Upper lobe of right lung (tissue), 1 donor: ENCODE measurements at regions not wholly inside any gene's neighbourhood (a gene's known extent, or its start where the extent isn't known, plus 50 kb on each side); places are given as distances from the start of the nearest gene placed in this dataset.

Experiments
- ATAC-seq: fragments of 200-7000 bp; cut with Tn5 transposase; one replicate; pipeline ENCODE4 v1.9.1; 2020; ENCODE audit warnings: mild to moderate bottlenecking, moderate library complexity
- DNase-seq: peaks from one replicate; pipeline ENCODE4 v3.0.0-alpha.2; 2020
- H3K27ac ChIP-seq: fragments of 200-600 bp; one replicate; pipeline ENCODE4 v1.8.0; 2022
- H3K27me3 ChIP-seq: fragments of 200-600 bp; one replicate; pipeline ENCODE4 v1.8.0; 2022; ENCODE audit warnings: mild to moderate bottlenecking
- H3K36me3 ChIP-seq: fragments of 200-600 bp; one replicate; pipeline ENCODE4 v1.8.0; 2022
- H3K4me1 ChIP-seq: fragments of 200-600 bp; one replicate; pipeline ENCODE4 v1.8.0; 2022
- H3K4me3 ChIP-seq: fragments of 200-600 bp; one replicate; pipeline ENCODE4 v1.8.0; 2022; ENCODE audit warnings: mild to moderate bottlenecking
- H3K9me3 ChIP-seq: fragments of 200-600 bp; one replicate; pipeline ENCODE4 v1.8.0; 2022
- intact Hi-C: fragments of 100-400 bp; cut with DNase I; formaldehyde crosslinking; loops from one replicate; pipeline ENCODE4 v1.11.0; 2022
- TF ChIP-seq, protein P1 (sequence below): fragments of 200-600 bp; IDR thresholded peaks from one replicate; pipeline ENCODE4 v1.8.0; 2022; ENCODE audit warnings: antibody characterized with exemption
- donor health status: DM: no; HTN: yes; CAD: no; lungs with severe emphysema.

DNA sequence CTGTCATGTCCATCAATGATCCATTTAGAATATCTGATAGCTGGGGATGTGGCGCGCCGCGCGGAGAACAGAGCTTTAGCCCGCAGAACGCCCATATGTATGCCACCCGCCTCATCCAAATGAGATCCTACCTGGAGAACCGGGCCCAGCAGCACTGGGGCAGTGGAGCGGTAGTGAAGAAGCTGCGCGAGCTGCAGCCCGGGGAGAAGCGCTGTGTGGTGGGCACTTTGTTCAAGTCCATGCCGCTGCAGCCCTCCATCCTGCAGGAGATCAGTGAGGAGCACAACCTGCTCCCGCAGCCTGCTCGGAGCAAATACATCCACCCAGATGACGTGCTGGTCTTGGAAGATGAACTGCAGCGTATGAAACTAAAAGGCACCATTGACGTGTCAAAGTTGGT, 313.7 kb downstream of the NR2F1-AS1 start:
- intact Hi-C loops, result no loop called here
- Histone ChIP-seq H3K27ac (no peak overlapping the region), H3K27me3 (no peaks in the 10 kb centered on the region), H3K4me1 (no peaks in the 10 kb centered on the region), H3K9me3 (no peaks in the 10 kb centered on the region), H3K36me3 (no peaks in the 10 kb centered on the region), H3K4me3 (no peak overlapping the region)
- peak; percentile 42 for ATAC-seq
- TF ChIP-seq, protein P1, sequence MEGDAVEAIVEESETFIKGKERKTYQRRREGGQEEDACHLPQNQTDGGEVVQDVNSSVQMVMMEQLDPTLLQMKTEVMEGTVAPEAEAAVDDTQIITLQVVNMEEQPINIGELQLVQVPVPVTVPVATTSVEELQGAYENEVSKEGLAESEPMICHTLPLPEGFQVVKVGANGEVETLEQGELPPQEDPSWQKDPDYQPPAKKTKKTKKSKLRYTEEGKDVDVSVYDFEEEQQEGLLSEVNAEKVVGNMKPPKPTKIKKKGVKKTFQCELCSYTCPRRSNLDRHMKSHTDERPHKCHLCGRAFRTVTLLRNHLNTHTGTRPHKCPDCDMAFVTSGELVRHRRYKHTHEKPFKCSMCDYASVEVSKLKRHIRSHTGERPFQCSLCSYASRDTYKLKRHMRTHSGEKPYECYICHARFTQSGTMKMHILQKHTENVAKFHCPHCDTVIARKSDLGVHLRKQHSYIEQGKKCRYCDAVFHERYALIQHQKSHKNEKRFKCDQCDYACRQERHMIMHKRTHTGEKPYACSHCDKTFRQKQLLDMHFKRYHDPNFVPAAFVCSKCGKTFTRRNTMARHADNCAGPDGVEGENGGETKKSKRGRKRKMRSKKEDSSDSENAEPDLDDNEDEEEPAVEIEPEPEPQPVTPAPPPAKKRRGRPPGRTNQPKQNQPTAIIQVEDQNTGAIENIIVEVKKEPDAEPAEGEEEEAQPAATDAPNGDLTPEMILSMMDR, result no peak
- DNase-seq, result no peak

DNA sequence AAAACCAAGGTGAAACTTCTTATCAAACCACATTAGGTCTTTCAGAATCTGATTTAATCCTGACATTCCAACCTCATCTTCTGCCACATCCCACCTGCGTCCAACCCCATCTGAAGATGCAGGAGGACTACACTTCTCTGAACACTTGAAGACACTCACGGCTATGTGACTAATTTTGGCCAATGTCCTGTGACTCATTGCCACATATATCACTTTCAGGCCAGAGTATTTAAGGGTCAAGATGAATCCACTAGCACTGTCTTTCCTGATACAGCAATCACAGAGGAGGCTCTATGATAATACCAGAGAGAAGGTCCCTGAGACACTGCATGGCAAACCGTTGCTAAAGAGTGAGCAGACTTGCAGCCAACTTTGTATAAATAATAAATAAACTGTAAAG, 323.4 kb downstream of the NR2F1-AS1 start:
- H3K4me3 ChIP-seq, result no peak overlapping the region
- H3K27ac ChIP-seq, result no peak overlapping the region
- intact Hi-C loops, result no loop called here
- H3K36me3 ChIP-seq, result no peaks in the 10 kb centered on the region
- ATAC-seq (no peak), DNase-seq (no peak)
- H3K9me3 ChIP-seq, result no peaks in the 10 kb centered on the region
- H3K27me3 ChIP-seq, result no peaks in the 10 kb centered on the region
- TF ChIP-seq, protein P1, result no peak
- no peaks in the 10 kb centered on the region for H3K4me1 ChIP-seq

DNA sequence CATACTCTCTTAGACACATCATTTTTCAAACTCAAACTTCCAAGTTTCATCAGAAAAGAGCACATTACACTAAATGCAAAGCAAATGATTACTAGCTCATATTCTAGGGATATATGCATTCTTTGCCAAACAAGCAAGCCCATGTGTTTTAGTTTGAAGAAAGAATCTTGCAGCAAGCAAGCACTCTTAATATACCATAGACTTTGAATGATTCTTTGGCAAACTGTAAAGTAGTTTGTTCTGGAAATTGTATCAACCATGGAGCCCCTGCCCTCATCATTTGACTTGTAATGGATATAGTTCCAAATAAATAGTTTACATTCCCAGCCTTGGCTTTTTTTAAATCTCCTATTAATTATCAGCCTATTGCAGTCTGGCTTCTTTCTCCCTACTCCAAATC, 325.2 kb downstream of the NR2F1-AS1 start:
- TF ChIP-seq, protein P1, result no peak
- ATAC-seq (no peak), DNase-seq (no peak)
- no peak overlapping the region for H3K4me3 ChIP-seq
- H3K9me3 ChIP-seq, result no peaks in the 10 kb centered on the region
- H3K36me3 ChIP-seq, result no peaks in the 10 kb centered on the region
- no peaks in the 10 kb centered on the region for H3K4me1 ChIP-seq
- no peaks in the 10 kb centered on the region for H3K27me3 ChIP-seq
- intact Hi-C loops, result no loop called here
- no peak overlapping the region for H3K27ac ChIP-seq

DNA sequence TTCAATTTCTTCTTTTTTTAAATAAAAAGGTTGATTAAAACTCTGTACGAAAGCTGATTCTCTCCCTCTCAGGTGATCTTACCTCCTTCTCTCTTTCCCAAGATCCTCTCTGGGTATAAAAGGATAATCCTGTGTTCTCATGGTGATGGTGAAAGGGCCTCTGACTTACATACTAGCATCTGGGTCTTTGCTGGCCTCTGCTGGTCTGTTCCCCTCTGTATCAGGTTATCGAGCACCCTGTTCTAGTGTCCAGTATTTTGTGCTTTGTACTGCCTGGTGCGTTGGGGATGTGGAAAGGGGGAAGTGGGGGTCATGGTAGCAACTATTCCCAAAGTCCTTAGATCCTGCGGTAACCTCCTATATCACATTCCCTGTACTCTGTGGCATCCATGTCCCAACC, 328.9 kb downstream of the NR2F1-AS1 start:
- intact Hi-C loops, result no loop called here
- Histone ChIP-seq H3K4me3 (no peak overlapping the region), H3K27ac (no peak overlapping the region), H3K9me3 (no peaks in the 10 kb centered on the region), H3K4me1 (no peaks in the 10 kb centered on the region), H3K27me3 (no peaks in the 10 kb centered on the region), H3K36me3 (no peaks in the 10 kb centered on the region)
- TF ChIP-seq, protein P1, result no peak
- no peak for ATAC-seq
- DNase-seq, result no peak

DNA sequence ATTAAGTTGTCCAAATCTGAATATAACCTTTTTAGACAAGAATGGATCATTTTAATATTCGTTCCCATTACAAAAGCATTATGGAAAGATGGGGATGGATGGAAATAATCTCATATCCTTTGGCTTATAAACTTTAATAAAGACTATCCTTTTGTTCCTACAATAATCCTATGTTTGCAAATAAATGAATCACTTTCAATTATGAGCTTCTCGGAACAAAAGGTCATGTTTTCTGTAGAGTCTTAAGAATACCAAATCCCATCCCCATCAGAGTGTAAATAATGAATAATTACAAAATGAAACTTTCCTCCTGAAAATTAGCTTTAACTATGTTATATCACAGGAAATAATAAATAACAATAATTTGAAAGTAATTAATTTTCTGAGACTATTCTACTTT, 329.7 kb downstream of the NR2F1-AS1 start:
- intact Hi-C loops, result no loop called here
- ATAC-seq (no peak), DNase-seq (no peak)
- H3K36me3 ChIP-seq, result no peaks in the 10 kb centered on the region
- H3K27me3 ChIP-seq, result no peaks in the 10 kb centered on the region
- no peak overlapping the region for H3K4me3 ChIP-seq
- no peaks in the 10 kb centered on the region for H3K4me1 ChIP-seq
- no peak overlapping the region for H3K27ac ChIP-seq
- H3K9me3 ChIP-seq, result no peaks in the 10 kb centered on the region
- TF ChIP-seq, protein P1, result no peak

DNA sequence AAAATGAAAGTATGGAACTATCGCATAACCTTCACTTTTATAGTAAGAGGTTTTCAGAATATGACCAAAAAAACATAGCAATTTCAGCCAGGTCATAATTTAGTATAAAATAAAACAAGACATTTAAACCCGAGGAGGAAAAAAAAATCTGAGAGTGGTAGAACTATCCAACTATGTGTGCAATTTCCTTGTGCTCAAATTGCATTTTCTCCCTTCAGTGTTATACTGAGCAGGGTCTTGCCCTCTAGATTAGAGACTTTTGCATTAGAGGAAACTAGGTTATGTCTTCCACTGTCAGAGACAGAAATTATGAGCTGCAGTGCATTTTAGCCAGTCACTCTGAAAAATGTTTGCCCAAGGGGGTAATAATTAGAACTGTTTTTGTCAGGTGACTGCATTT, 330.6 kb downstream of the NR2F1-AS1 start:
- H3K4me1 ChIP-seq, result no peaks in the 10 kb centered on the region
- no peaks in the 10 kb centered on the region for H3K36me3 ChIP-seq
- no peak for ATAC-seq
- peak overlapping the region; percentile 27 for H3K4me3 ChIP-seq
- intact Hi-C loops, result no loop called here
- H3K27me3 ChIP-seq, result no peaks in the 10 kb centered on the region
- no peak for DNase-seq
- H3K9me3 ChIP-seq, result no peaks in the 10 kb centered on the region
- TF ChIP-seq, protein P1, result no peak
- peak overlapping the region; percentile 58 for H3K27ac ChIP-seq
